ENCODE measurements at regions not wholly inside any gene's neighbourhood (a gene's known extent, or its start where the extent isn't known, plus 50 kb on each side); places are given as distances from the start of the nearest gene placed in this dataset.

- Mint-ChIP-seq H3K9me3 (peaks cover 11% of the 10 kb centered on the region), H3K27ac (no peak overlapping the region), H3K4me3 (no peak overlapping the region), H3K36me3 (ENCODE audit: low read depth) (no peaks in the 10 kb centered on the region), H3K27me3 (ENCODE audit: insufficient read depth) (peaks cover 22% of the 10 kb centered on the region), H3K4me1 (peaks cover 5% of the 10 kb centered on the region)
- no peaks in the 10 kb centered on the region for H3K36me3 ChIP-seq (ENCODE audit: control insufficient read depth, insufficient read depth, low read length)
- H3K9me3 ChIP-seq (ENCODE audit: control insufficient read depth, low read length): peaks cover 11% of the 10 kb centered on the region
- whole genome bisulfite sequencing, 2 experiments (ENCODE audit: insufficient coverage in 1 of 2, insufficient read length in 1 of 2): 80 to 90% methylated on average over 1 of the region's 1 CpG
- no peak for DNase-seq
- peaks cover 25% of the 10 kb centered on the region for H3K27me3 ChIP-seq (ENCODE audit: control insufficient read depth, insufficient read depth, low read length, poor library complexity, severe bottlenecking)
- no peak overlapping the region for H3K4me3 ChIP-seq (ENCODE audit: low read length)
- no peak overlapping the region for H3K27ac ChIP-seq (ENCODE audit: low read depth, low read length)
- H3K4me1 ChIP-seq (ENCODE audit: control insufficient read depth, insufficient read depth, low read length): no peaks in the 10 kb centered on the region
- no peak for TF ChIP-seq CTCF (conservative IDR thresholded peaks at IDR 0.05)
- H3K9ac ChIP-seq (ENCODE audit: extremely low read depth, low read length, poor library complexity, severe bottlenecking): no peak overlapping the region
Observed at GRCh38 chr6:6843777-6844176, 255.3 kb downstream of the LY86 start.

- no peaks in the 10 kb centered on the region for H3K36me3 Mint-ChIP-seq (ENCODE audit: low read depth)
- TF ChIP-seq CTCF (conservative IDR thresholded peaks at IDR 0.05): no peak
- Histone ChIP-seq H3K9me3 (ENCODE audit: control insufficient read depth, low read length) (peaks cover 11% of the 10 kb centered on the region), H3K9ac (ENCODE audit: extremely low read depth, low read length, poor library complexity, severe bottlenecking) (no peak overlapping the region), H3K27me3 (ENCODE audit: control insufficient read depth, insufficient read depth, low read length, poor library complexity, severe bottlenecking) (peaks cover 25% of the 10 kb centered on the region), H3K4me3 (ENCODE audit: low read length) (no peak overlapping the region), H3K36me3 (ENCODE audit: control insufficient read depth, insufficient read depth, low read length) (no peaks in the 10 kb centered on the region), H3K27ac (ENCODE audit: low read depth, low read length) (no peak overlapping the region), H3K4me1 (ENCODE audit: control insufficient read depth, insufficient read depth, low read length) (no peaks in the 10 kb centered on the region)
- 88 to 90% methylated on average over 4 of the region's 4 CpGs for WGBS, 2 experiments (ENCODE audit: insufficient coverage in 1 of 2, insufficient read length in 1 of 2)
- no peak overlapping the region for H3K27ac Mint-ChIP-seq
- peaks cover 5% of the 10 kb centered on the region for H3K4me1 Mint-ChIP-seq
- peaks cover 25% of the 10 kb centered on the region for H3K27me3 Mint-ChIP-seq (ENCODE audit: insufficient read depth)
- H3K9me3 Mint-ChIP-seq: peaks cover 11% of the 10 kb centered on the region
- H3K4me3 Mint-ChIP-seq: no peak overlapping the region
- DNase-seq: no peak
Observed at GRCh38 chr6:6844530-6844929, 256.0 kb downstream of the LY86 start.

- H3K4me3 ChIP-seq (ENCODE audit: low read length): no peak overlapping the region
- Mint-ChIP-seq H3K4me1 (peaks cover 5% of the 10 kb centered on the region), H3K27me3 (ENCODE audit: insufficient read depth) (peaks cover 29% of the 10 kb centered on the region), H3K4me3 (no peak overlapping the region), H3K36me3 (ENCODE audit: low read depth) (no peaks in the 10 kb centered on the region), H3K9me3 (peaks cover 11% of the 10 kb centered on the region), H3K27ac (no peak overlapping the region)
- no peaks in the 10 kb centered on the region for H3K36me3 ChIP-seq (ENCODE audit: control insufficient read depth, insufficient read depth, low read length)
- no peak for TF ChIP-seq CTCF (conservative IDR thresholded peaks at IDR 0.05)
- WGBS, 2 experiments (ENCODE audit: insufficient coverage in 1 of 2, insufficient read length in 1 of 2): 94 to 100% methylated on average over 2 to 3 of the region's 3 CpGs
- peaks cover 21% of the 10 kb centered on the region for H3K27me3 ChIP-seq (ENCODE audit: control insufficient read depth, insufficient read depth, low read length, poor library complexity, severe bottlenecking)
- no peak for DNase-seq
- no peaks in the 10 kb centered on the region for H3K4me1 ChIP-seq (ENCODE audit: control insufficient read depth, insufficient read depth, low read length)
- no peak overlapping the region for H3K27ac ChIP-seq (ENCODE audit: low read depth, low read length)
- H3K9me3 ChIP-seq (ENCODE audit: control insufficient read depth, low read length): peaks cover 11% of the 10 kb centered on the region
- no peak overlapping the region for H3K9ac ChIP-seq (ENCODE audit: extremely low read depth, low read length, poor library complexity, severe bottlenecking)
Observed at GRCh38 chr6:6845603-6846002, 257.1 kb downstream of the LY86 start.
